ENCODE measurements at regions not wholly inside any gene's neighbourhood (a gene's known extent, or its start where the extent isn't known, plus 50 kb on each side); places are given as distances from the start of the nearest gene placed in this dataset.
A peak's percentile ranks its signal among the peaks of the same experiment; 100 is the strongest.

GRCh38 chr2:18870307-18870706, 280.9 kb upstream of the NT5C1B start:
- no peak overlapping the region for H3K4me3 ChIP-seq (ENCODE audit: low read depth, low read length)
- TF ChIP-seq CTCF (IDR thresholded peaks at IDR 0.05; ENCODE audit: low read depth, low read length): no peak

GRCh38 chr2:18861951-18862350, 272.6 kb upstream of the NT5C1B start:
- no peak for TF ChIP-seq CTCF (IDR thresholded peaks at IDR 0.05; ENCODE audit: low read depth, low read length)
- no peak overlapping the region for H3K4me3 ChIP-seq (ENCODE audit: low read depth, low read length)

- no peak overlapping the region for H3K4me3 ChIP-seq (ENCODE audit: low read depth, low read length)
- no peak for TF ChIP-seq CTCF (IDR thresholded peaks at IDR 0.05; ENCODE audit: low read depth, low read length)
These were observed 270.8 kb upstream of the NT5C1B start for GRCh38 chr2:18860179-18860578.

GRCh38 chr2:18856765-18857164, 267.4 kb upstream of the NT5C1B start:
- TF ChIP-seq CTCF (IDR thresholded peaks at IDR 0.05; ENCODE audit: low read depth, low read length): no peak
- no peak overlapping the region for H3K4me3 ChIP-seq (ENCODE audit: low read depth, low read length)

- peak; percentile 31; the same call in 1 of the 2 replicates for TF ChIP-seq CTCF (IDR thresholded peaks at IDR 0.05; ENCODE audit: low read depth, low read length)
- no peak overlapping the region for H3K4me3 ChIP-seq (ENCODE audit: low read depth, low read length)
These were observed 265.7 kb upstream of the NT5C1B start for GRCh38 chr2:18855027-18855426.

GRCh38 chr2:18849841-18850578, 260.6 kb upstream of the NT5C1B start:
- no peak overlapping the region for H3K4me3 ChIP-seq (ENCODE audit: low read depth, low read length)
- no peak for TF ChIP-seq CTCF (IDR thresholded peaks at IDR 0.05; ENCODE audit: low read depth, low read length)

- no peak for TF ChIP-seq CTCF (IDR thresholded peaks at IDR 0.05; ENCODE audit: low read depth, low read length)
- no peak overlapping the region for H3K4me3 ChIP-seq (ENCODE audit: low read depth, low read length)
These were observed 259.3 kb upstream of the NT5C1B start for GRCh38 chr2:18848646-18849045.
